Neural cell (in vitro differentiated cells): ENCODE measurements at regions not wholly inside any gene's neighbourhood (a gene's known extent, or its start where the extent isn't known, plus 50 kb on each side); places are given as distances from the start of the nearest gene placed in this dataset.

ENCODE experiments used
- CTCF ChIP-seq: fragments of 450-650 bp; IDR thresholded peaks from 2 replicates; pipeline ENCODE4 v1.5.1; 2014; ENCODE audit warnings: antibody characterized with exemption, mild to moderate bottlenecking, moderate library complexity; ENCODE audit not compliant: poor library complexity, severe bottlenecking
- POLR2AphosphoS5 ChIP-seq: IDR thresholded peaks from 2 replicates; pipeline ENCODE4 v1.6.1; 2012
- TAF1 ChIP-seq: IDR thresholded peaks from 2 replicates; pipeline ENCODE4 v1.6.1; 2012; ENCODE audit warnings: low read depth

GRCh38 chr2:56025469-56026193 is 102.0 kb upstream of the EFEMP1 start:
- TF ChIP-seq CTCF (no peak), POLR2AphosphoS5 (no peak), TAF1 (no peak)
